GM18873 (cell line): ENCODE measurements at regions not wholly inside any gene's neighbourhood (a gene's known extent, or its start where the extent isn't known, plus 50 kb on each side); places are given as distances from the start of the nearest gene placed in this dataset.

Source experiments
- ATAC-seq: cut with Tn5 transposase; IDR thresholded peaks from one replicate; pipeline ENCODE4 v1.9.1; 2021; ENCODE audit warnings: mild to moderate bottlenecking, moderate library complexity, moderate number of reproducible peaks; ENCODE audit not compliant: unreplicated experiment, low FRiP score

DNA sequence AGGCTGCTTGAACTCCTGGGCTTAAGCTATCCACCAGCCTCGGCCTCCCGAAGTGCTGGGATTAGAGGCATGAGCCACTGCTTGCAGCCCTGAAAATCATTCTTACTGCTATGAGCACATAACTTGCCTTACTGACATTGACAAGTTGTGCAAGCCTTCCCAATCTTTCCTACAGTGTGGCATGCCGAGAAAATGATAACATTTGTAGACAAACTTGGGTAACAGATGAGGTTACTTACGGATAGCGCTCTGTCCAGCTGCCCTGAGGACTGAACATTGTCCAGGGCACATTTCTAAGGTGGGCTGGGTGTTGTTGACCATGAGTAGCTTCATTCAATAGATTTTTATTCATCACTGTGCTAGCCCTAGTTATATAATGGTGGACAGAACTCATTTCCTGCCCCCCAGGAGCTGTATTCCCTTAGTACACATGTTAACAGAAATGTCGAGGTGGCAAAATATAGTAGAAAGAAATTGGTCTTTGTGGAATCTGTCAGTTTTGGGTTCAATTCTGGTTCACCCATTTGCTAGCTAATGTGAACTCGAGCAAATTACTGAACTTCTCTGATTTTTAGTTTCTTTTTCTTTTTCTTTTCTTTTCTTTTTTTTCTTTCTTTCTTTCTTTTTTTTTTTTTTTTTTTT is 118.4 kb upstream of the AKIRIN2 start:
- ATAC-seq = no peak

DNA sequence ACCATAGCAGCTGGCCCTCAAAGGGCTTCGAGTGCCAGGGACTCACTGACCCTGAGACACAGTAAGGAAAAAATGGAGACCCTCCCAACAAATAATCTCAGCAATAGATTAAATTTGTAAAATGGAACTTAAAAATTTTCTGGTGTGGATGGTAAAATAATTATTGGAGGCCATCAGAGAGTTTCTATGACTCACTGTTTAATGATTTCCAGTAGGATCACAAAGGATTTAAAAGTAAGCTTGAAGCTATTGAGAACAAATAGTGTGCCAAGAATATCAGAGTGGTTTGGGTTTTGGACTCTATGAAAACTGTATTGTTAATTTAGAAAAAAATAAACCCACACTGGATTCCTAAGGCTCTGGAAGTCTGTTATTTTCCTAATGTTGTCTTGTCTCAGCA is 115.2 kb upstream of the AKIRIN2 start:
- no peak for ATAC-seq

DNA sequence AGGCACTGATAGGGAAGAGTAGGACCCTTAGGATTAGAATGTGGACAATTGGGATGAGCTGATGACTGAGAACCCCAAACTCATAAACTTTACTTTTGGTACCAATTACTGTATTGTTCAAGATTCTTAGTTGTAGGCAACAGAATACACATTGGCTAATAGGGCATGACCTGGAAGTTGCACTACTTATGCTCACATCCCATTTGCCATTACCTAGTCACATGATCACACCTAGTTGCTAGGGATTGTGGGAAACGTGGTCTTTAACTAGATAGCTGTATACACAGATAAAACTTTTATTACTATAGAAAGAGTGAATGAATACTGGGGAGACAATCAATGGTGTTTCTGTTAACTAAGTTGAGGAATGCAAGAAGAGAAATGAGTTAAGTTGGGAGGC is 113.4 kb upstream of the AKIRIN2 start:
- no peak for ATAC-seq

DNA sequence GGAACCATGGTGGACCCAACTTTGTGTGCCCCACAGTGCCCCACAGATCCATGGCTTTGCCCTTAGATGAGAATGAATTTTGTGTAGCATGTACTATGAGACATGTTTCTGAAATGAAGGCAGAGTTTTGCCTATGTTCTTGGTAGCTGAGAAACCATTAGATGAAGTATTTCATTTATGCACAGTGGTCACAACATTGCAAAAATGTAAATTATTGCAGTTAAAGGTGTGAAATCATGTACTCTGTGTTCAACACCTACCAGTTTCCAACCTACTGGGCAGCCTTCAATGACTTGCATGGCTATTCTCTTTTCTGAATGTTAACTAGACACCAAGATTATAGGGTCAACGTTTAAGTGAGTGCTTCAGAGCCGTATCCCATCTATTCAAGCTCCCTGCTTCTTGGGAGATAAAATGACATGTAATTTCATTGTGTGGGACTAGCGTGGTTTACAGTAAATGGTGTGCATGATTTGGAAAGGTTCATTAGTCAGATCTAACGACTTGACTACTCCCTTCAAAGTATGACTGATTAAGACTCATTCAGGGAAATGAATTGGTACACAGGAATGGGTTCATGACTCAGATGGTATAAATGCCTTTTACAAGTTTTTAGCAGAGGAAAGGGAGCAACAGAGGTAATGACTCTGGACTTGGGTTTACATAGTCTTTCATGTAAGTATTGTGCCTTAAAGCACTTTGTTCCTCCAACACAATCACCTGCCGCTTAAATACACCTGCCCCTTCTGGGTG is 106.1 kb upstream of the AKIRIN2 start:
- no peak for ATAC-seq

DNA sequence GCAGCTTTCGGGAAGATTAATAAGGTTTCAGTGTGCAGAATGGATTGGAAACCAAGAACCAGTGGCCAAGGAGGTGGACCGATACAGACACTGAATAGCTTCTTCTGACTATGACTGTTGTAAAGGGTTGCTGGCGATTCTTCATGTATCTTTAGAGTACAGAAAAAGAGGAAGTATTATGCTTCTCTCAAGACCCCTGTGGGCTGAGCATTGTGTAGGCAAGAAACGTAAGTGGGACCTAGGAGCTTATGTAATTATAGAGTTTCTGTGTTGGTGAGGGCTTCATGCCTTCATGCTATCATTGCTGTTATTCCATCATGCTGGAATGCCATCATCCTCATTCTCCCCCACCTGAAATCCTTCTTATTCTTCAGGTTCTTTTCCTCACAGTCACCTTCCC is 105.4 kb upstream of the AKIRIN2 start:
- ATAC-seq = peak; percentile 72

DNA sequence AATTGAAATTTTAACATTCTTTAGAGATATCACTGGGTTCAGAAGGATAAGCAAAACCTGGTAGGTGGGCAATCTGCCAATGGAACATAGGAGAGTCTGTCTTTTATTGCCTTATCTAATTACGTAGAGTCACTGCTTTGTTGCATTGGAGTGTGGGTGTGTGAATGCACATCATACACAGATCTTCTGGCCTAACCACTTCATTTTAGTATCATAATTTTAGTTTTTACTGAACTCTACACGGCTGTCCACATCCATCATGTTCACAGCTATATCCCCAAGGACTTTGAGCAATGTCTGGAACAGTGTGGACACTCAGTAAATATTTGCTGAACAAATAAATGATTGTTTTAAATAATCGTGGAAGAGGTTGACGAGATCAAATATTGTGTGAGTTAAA is 104.6 kb upstream of the AKIRIN2 start:
- ATAC-seq = no peak

DNA sequence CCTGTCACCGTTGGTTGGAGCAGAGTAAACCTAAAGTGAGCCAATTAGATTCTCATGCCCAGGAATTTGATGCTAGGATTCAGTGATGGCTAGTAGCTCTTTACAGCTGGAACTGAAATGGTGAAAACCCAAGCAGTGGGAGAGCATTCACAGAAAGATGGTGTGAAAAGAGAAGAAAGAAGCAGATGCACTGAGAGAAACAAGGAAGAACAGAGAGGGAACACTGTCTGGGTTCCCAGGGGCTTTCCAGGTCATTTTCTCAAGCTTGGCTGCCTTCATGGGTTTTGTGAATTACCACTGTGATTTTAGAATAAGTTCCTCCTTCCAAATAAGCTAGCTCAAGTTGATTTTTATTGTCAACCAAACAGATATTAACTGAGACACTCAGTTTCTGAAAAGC is 104.1 kb upstream of the AKIRIN2 start:
- ATAC-seq = no peak

DNA sequence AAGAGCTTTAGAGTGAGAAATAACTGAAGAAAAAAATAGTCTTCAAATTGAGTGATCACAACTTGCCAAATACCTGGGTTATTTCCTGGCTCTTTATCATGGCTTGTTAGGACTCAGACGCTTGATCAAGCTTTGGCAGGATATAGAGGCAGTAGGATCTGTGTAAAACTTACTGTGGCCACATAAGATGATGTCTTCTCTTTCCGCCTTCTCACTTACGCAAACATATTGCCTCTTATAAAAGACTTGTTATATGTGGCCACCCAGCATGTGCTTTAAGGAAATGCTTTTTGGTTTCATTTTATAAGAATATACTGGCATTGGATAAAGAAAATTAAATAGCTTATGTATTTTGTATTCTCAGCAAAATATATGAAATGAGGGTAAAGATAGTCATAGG is 101.8 kb upstream of the AKIRIN2 start:
- ATAC-seq = no peak

DNA sequence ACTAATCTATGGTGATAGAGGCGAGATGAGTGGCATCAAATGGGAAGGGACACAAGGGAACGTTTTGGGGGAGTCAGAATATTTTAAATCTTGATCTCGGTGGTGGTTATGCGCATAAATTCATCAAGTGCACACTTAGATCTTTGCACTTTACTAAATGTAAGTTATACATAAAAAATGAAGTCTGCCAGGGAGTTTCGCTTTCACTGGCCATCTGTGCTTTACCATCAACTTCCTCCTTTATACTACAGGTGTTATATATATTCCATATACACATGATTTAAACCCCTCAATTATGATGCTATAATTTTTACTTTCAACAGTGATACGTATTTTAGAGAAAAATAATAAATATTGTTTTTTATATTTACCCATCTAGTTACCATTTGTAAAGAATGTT is 97.6 kb upstream of the AKIRIN2 start:
- no peak for ATAC-seq

DNA sequence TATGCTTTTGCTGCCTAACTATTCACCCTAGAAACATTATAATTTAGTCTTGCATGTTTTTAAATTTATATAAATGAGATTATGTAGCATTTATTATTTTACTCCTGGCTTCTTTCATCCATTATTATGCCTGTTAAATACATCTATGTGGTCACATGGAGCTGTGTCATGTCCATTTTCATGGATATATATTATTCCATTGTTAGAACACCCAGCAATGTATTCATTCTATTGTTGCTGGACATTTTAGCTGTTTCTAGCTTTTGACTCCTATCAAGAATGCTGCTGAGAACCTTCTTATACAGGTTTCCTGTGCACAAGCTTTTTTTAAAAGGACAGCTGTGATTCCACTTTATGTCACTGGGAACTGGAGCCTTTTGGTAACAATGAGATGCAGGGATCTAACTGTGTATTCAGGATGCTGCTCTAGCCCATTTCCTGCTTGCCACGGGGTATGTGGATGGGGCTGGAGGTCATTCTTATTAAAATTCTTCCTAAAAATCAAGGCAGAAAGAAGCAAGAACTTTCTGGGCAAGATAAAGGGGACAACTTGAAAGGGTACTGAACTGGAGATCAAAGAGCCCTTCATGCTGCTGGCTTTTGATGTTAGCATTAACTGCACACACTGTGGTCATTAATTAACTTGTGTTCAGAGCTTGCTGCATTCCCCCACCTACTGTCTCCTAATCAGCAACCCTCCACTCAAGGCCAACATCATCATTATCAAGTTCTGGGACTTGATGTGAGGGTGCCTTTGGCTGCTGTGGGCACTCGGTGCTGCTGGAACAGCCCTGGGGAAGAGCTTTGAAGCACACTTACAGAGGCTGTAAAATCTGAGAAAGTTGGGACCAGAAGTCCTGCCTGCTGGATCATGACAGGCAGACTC is 96.6 kb upstream of the AKIRIN2 start:
- no peak for ATAC-seq

DNA sequence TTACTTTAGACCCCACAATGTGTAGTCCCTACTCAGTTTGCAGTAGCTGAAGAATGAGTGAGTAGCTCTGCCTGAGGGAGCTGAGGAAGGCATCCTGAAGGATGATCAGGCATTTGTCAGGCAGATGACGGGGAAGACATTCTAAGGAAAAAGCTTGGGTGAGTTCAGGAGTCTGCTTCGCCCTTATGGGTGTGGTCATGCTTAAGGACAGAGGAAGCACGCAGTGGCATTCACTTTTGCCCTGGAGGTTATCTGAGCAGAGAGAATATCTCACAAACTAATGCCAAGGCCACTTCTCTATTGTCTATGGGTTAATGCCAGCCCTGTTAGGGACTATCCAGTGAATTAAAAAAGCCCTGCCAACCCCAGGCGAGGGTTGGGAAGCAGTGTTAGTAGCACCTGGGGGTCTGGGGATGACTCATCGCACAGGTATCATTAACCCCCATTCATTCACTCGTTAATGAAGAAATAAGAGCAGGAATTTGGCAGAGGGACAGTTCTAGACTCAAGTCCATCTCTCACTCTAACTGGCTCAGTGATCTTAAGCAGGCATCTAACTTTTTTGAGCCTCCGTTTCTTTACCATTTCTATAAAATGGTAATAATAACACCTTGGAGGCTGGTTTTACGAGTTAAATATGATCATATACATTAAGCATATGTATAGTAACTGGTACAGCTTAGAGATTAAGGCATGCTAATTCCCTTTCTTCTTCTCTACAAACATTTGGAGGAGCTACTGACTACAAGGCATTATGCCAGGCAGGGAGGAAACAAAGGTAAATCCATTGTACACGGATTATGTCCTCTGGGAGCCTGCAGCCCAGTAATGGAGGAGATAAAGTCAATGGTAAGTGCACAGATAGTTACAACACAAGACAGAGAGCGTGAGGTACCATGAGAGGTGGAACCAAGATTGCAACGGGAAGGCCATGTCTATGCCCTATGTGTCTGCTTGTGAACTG is 93.2 kb upstream of the AKIRIN2 start:
- ATAC-seq = no peak

DNA sequence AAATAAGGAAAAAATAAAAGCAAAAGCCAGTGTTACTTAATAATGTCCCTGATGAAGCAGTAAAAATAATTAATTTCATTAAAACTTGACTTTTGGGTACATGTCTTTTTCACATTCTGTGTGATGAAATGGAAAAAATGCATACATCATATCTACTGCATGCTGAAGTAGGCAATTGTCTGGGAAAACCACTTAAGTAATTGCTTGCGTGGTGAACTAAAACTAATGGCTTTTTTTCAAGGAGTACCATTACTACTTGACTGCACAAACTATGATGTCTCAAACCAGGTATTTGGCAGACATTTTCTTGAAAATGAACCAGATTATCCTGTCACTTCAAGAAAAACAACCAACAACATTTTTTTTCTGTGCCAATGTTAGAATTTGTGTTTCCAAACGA is 91.3 kb upstream of the AKIRIN2 start:
- ATAC-seq = no peak

DNA sequence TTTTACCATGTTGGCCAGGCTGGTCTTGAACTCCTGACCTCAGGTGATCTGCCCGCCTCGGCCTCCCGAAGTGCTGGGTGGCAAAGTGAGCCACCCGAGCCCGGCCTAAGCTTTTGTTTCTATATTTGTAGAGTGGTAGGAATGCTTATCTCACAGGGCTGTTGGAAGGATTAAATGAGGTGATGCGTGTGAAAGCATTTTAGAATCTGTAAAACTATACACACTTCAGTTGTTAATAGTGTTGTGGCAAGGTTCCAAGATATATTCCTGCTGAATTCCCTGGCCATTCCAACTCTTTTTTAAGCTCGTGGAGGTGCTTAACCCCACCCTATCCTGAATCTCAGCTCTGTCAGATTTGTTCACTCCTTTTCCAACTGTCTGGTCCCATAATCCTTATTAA is 89.9 kb upstream of the AKIRIN2 start:
- no peak for ATAC-seq

DNA sequence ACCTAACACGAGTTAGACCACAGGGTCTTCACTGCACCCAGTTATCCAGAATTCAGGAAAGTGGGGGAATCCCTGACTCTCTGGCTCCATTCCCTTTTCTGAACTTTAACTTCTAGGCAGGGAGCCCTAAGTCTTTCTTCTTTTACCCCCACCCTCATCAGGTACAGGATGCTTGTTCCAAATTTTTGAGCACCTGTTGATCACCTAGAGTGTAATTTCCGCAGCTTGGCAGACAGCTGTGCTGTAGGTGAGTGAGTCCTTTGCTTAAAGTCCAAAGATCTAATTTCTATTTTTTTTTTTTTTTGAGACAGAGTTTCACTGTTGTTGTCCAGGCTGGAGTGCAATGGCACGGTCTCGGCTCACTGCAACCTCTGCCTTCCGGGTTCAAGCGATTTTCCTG is 89.5 kb upstream of the AKIRIN2 start:
- no peak for ATAC-seq

DNA sequence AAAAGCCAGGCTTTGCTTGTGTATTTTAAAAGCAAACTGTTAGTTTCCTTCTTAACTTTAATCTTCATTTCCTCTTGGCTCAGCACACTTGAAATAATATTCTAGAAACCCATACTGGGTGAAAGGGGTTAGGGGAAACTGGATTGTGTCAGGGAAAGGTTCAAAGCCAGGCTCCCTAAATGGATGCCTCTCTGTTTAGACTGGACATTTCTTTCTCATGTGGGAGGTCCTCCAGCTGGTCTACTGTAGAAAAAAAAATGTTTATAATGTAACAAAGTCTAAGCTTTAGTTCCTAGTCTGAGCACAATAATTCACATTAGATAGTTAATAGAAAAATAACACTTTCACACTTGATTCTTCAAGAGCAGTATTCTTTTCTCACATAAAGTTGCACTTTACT is 89.0 kb upstream of the AKIRIN2 start:
- no peak for ATAC-seq

DNA sequence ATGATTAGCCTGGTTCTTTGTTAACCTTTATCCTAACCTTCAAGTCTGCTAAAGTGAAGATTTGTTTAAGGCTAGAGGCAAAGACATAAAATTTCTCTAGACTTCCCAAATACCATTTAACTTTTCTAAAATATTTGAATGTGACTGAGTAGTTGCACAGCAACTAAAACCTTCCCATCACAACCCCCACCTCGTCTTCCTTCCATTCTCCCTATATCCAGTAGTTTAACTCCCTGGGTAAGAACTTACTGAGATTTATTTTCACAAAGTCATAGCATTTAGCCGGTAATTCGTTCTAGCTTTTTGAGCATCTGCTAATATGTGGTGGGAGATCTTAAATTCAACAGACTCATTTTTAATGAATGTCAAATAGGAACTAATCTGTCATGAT is 87.9 kb upstream of the AKIRIN2 start:
- no peak for ATAC-seq

DNA sequence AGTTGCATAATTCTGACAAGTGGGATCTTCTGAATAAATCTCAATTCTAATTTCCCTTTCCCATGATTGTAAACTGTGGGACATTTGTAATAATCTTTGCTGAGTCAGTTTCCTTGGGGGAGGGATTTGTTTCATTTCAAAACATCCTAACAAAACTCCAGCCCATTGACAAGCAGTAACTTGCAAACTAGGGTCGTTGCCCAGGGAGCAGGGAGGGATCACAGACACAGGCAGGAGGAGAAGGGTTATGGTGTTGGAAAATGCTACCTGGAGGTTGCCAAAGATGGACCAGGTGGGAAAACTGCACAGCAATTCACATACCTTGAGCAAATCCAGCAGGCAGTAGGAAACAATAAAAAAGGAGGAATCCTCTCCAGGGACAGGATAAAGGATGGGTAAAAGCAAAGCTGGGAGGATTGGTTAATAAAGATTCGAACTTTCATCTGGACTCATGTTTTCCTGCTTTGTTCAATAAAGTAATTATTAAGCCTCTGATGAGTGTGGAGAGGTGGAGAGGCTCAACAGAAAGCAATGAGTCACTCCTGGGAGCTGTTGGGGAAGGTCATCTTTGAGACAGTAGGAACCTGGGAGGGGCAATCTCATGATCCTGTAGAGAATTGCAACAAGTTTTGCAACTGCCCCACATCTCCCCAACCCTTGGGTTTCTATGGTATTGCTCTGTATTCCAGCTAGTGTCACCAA is 87.3 kb upstream of the AKIRIN2 start:
- no peak for ATAC-seq

DNA sequence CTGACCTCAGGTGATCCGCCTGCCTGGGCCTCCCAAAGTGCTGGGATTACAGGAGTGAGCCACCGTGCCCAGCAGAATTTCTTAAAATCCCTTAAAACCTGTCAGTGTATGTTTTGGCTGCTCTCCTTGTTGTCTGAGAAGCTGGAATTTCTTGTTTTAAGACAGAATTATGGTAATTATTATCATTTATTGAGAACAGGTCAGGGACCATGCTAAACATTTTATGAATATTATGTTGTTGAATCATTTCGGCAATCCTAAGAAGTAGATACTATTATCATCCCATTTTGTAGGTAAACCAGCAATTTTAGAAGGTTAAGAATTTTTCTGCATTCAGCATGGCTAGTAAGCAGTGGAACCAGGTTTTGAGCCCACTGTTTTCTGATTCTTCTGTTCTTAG is 86.1 kb upstream of the AKIRIN2 start:
- no peak for ATAC-seq

DNA sequence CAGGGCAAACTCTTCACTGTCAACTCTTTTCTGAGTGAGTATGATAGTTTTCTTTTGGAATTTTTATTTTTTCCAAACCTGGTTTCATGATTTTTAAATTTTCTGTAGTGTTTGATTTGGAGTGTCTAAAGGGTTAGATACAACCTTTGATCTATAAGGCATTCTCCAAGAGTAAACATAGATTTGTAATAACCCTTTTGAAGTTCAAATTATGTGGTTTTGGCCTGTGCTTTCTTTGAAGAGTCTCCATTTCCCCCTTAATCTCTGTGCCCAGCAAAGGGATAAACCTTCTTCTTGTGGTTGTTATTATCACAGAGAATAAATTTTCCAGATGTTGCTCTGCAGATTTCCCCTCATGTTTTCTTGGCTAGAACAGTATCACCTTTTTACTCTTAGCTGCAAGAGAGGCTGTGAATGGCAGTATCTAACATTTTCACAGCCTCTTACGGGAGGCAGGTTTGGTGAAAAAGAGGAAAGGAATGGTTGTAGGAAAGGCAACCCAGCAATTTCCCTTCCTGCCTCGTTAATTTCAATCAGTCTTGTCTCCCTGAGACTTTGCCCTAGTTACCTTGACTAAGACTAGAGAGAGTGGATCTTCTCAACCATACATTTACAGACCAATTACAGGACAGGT is 83.3 kb upstream of the AKIRIN2 start:
- no peak for ATAC-seq
